Activated naive CD8-positive, alpha-beta T cell treated with anti-CD3 and anti-CD28 coated beads for 36 hours (primary cell): ENCODE measurements at regions not wholly inside any gene's neighbourhood (a gene's known extent, or its start where the extent isn't known, plus 50 kb on each side); places are given as distances from the start of the nearest gene placed in this dataset.

ENCODE experiments used
- DNase-seq: peaks from one replicate; pipeline ENCODE4 v3.0.0; 2021
- H3K27ac Mint-ChIP-seq: one replicate; pipeline ENCODE4 v1.8.0; 2022; ENCODE audit warnings: mild to moderate bottlenecking, moderate library complexity, mixed read lengths
- H3K27me3 Mint-ChIP-seq: one replicate; pipeline ENCODE4 v1.8.0; 2022; ENCODE audit warnings: mild to moderate bottlenecking, mixed read lengths
- H3K36me3 Mint-ChIP-seq: one replicate; pipeline ENCODE4 v1.8.0; 2021; ENCODE audit warnings: mild to moderate bottlenecking, mixed read lengths
- H3K4me1 Mint-ChIP-seq: one replicate; pipeline ENCODE4 v1.8.0; 2021; ENCODE audit warnings: mixed read lengths
- H3K4me3 Mint-ChIP-seq: one replicate; pipeline ENCODE4 v1.8.0; 2022; ENCODE audit warnings: mild to moderate bottlenecking, moderate library complexity, mixed read lengths
- H3K9me3 Mint-ChIP-seq: one replicate; pipeline ENCODE4 v1.8.0; 2022; ENCODE audit warnings: mixed read lengths

DNA sequence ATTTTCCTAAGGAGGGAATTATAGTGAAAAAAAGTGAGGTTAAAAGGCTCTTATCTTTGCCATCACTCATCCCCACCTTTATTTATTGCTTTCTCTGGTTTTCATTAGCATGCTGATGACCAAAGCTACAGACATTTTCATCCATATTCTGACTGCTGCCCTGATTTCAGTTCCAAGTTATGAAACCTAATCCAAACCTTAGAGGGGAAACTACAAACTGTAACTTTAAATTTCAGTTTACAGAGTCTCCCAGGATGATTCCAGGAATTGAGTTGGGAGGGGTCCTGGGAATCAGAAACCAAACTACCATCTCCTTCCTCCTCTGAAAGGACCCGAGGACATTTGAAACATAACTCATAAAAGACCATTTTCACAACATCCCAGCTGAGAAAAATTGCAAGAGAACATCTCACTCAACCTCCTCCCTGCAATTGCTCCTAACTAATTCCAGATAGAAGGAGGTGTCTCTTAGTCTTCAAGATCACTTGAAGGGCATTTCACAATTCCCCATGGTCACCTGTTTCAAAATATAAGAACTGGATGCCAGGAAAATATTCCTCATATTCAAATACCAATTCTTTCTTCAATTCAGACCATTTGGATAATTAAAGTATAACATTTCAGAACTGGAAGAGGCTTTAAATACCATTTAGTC is 520.6 kb downstream of the TNS1 start:
- Mint-ChIP-seq H3K9me3 (no peaks in the 10 kb centered on the region), H3K36me3 (no peaks in the 10 kb centered on the region), H3K4me1 (no peaks in the 10 kb centered on the region), H3K4me3 (no peak overlapping the region), H3K27ac (no peak overlapping the region), H3K27me3 (no peaks in the 10 kb centered on the region)
- DNase-seq, result no peak

DNA sequence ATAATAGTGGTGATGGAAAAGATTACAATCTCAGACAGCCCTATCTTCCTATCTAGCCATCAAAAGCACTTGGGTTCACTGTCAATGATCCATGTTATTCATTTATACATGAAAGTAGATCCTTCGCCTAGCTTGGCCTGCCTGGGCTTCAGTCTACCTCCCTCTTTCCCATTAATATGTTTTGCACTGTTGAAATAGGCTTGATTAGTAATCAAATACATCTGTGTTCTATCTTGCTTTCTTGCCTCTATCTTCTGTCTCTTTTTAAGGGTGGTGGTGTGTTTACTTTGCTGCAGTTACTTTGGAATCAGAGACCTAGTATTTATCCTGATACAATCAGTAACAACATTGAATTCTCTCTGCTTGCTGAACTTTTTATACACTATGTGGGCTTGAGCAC is 521.2 kb downstream of the TNS1 start:
- no peaks in the 10 kb centered on the region for H3K36me3 Mint-ChIP-seq
- no peak overlapping the region for H3K27ac Mint-ChIP-seq
- H3K27me3 Mint-ChIP-seq, result no peaks in the 10 kb centered on the region
- no peaks in the 10 kb centered on the region for H3K4me1 Mint-ChIP-seq
- no peak for DNase-seq
- no peaks in the 10 kb centered on the region for H3K9me3 Mint-ChIP-seq
- no peak overlapping the region for H3K4me3 Mint-ChIP-seq

DNA sequence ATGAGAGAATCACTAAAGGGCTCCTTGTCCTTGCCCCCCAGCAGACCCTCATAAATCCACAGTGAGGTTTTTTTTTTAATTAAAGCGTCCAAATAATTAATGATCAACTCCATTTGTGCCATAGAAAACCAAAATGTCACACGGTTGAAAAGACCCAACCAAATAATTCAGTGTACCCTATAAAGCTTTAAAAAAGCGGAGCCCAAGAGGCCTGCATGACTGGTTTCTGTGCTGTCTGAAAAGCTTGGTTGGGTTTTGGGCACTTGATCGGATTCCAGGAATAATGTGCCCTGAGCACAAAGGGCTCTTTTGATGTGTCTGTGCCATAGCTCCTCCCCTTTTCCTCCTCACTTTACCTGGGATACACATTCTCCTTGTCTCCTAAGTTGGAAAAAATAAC is 523.2 kb downstream of the TNS1 start:
- Mint-ChIP-seq H3K9me3 (no peaks in the 10 kb centered on the region), H3K4me1 (no peaks in the 10 kb centered on the region), H3K4me3 (no peak overlapping the region), H3K36me3 (no peaks in the 10 kb centered on the region), H3K27ac (no peak overlapping the region), H3K27me3 (no peaks in the 10 kb centered on the region)
- DNase-seq, result no peak

DNA sequence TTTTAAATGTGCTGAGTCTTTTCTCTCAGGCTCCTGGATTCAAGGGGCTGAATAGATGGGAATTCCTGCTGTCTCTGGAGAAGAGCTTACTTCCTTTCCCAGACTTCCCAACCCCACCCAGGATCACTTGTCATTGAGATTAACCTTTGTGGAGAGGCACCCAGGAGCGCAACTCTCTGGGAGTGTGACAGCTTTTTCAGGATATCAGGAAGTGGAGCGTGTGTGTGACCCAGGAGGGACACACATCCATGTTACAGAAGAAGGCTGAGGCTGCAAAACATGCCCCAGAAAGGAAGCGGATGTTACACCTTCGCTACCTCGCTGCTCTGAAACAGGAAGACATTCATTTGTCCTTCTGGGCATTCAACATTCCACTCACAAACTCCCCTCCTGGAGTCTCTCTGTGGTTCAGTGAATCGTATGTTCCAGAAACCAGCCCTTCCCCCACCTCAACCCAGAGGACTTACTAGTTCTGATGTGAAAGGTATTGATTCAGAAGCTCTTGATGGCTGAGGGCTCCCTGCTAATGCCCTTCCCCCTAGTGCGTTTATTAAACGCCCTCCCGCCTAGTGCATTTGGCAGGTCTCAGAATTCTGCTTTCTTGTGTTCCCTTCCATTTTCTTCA is 523.9 kb downstream of the TNS1 start:
- Mint-ChIP-seq H3K27ac (no peak overlapping the region), H3K4me1 (no peaks in the 10 kb centered on the region), H3K4me3 (no peak overlapping the region), H3K9me3 (no peaks in the 10 kb centered on the region), H3K27me3 (no peaks in the 10 kb centered on the region), H3K36me3 (no peaks in the 10 kb centered on the region)
- DNase-seq, result no peak

DNA sequence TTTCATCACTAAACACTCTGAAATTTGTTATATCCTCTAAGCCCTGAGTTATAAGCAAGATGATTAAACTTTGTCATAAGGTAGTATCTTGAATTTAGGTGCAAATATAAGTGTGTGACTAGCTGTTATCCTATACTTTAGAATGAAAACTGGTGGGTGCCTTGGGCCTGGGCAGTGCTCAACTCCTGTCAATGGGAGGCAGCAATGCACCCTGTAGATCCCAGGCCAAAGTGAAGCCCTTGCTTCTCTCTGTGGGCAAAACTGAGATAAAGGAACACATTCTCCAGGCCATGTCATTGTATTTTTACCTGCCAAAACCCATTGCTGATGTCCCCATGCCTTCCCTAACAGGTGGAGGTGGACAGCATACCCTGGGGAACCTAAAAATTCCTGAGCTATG is 525.2 kb downstream of the TNS1 start:
- H3K27ac Mint-ChIP-seq, result no peak overlapping the region

DNA sequence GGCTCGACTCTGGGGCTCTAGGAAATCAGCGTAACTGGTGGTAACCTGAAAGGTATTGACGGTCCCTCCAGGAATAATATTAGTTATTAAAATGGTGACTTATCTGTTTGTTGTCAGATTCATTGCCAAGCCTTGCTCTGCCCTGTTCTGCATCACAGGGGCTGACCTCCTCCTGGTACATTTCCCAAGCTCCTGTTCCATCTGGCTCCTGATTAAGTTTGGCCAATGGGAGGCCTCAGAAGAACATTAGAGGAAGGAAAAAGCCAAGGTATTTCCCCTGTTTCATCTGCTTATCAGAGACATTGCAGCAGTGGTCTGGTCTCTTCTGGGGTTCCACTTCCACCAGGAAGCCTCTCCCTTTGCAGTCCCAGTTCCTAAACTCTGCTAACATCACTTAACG is 527.0 kb downstream of the TNS1 start:
- Mint-ChIP-seq H3K36me3 (peaks cover 5% of the 10 kb centered on the region), H3K4me3 (no peak overlapping the region), H3K27me3 (no peaks in the 10 kb centered on the region), H3K27ac (no peak overlapping the region), H3K4me1 (no peaks in the 10 kb centered on the region), H3K9me3 (no peaks in the 10 kb centered on the region)
- no peak for DNase-seq

More for the DNA sequence above, 525.2 kb downstream of the TNS1 start:
- peaks cover 5% of the 10 kb centered on the region for H3K36me3 Mint-ChIP-seq
- no peaks in the 10 kb centered on the region for H3K27me3 Mint-ChIP-seq
- no peak for DNase-seq
- no peaks in the 10 kb centered on the region for H3K4me1 Mint-ChIP-seq
- H3K4me3 Mint-ChIP-seq, result no peak overlapping the region
- H3K9me3 Mint-ChIP-seq, result no peaks in the 10 kb centered on the region

DNA sequence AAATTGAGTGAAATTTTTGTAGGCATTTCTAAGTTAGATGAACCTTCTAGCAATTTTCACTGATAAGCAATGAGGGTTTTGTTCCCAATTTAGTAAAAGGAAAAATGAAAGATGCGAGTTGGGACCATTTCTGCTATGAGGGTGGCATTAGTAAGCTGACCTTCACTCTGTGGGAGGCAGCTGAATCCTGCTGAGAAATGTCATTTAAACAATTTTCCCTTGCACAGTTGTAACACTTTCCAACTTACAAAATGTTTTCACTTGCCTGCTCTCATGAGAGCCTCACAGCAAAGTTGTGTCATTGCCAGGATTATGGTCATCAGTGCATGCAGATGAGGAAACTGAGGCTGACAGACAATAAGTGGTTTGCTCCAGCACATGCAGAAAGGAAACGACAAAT is 527.7 kb downstream of the TNS1 start:
- Mint-ChIP-seq H3K4me3 (no peak overlapping the region), H3K9me3 (no peaks in the 10 kb centered on the region), H3K27me3 (no peaks in the 10 kb centered on the region)

DNA sequence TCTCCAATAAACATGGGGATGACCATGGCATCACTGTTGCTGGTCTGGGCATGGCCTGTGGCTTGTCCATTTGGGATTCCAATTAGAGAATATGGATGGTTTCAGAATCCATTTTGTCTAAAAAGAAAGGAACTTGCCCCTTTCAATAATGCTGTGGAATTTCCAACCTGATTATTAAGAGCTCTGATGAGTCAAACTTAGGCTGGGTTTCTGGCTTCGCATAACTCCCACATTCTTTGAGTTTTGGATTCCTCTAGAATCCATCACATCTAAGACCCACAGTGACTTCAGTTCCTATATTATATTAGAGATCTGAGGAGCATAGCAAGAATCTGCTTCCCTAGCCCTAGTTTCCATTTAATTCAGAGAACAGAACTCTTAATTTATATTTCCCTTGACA is 531.5 kb downstream of the TNS1 start:
- Mint-ChIP-seq H3K27me3 (no peaks in the 10 kb centered on the region), H3K4me3 (no peak overlapping the region), H3K9me3 (no peaks in the 10 kb centered on the region), H3K27ac (no peak overlapping the region), H3K4me1 (no peaks in the 10 kb centered on the region), H3K36me3 (peaks cover 7% of the 10 kb centered on the region)
- DNase-seq, result no peak

More for the DNA sequence above, 527.7 kb downstream of the TNS1 start:
- no peak for DNase-seq
- Mint-ChIP-seq H3K4me1 (no peaks in the 10 kb centered on the region), H3K27ac (no peak overlapping the region), H3K36me3 (peaks cover 5% of the 10 kb centered on the region)

DNA sequence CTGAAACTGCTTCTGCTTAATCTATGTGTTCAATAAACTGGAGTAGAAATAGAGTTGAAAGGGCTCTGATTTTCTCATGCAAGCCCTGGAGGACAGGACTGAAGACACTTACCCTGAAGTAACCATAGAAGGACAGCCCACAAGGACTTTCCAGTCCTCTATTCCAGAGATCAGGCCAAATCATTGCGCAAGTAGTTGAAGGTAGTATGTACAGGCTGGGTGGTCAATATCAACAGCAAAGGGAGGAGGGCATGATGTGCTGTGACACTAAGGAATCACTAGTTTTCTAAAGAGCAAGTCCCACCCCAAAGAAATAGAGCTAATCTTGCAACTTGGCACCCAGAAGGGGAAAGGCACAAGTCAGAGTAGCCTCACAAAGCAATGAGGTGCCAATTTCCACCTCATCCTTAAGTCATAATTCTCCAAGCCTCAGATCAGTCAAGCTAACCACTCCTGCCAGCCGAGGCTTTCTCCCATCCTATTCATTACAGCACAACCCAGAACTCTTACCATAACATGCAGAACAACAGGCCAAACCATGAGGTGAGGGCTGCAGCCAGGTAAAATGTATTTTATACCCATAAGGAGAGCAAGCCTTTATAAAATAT is 533.5 kb downstream of the TNS1 start:
- Mint-ChIP-seq H3K36me3 (peaks cover 9% of the 10 kb centered on the region), H3K4me3 (no peak overlapping the region), H3K27ac (no peak overlapping the region), H3K4me1 (no peaks in the 10 kb centered on the region), H3K27me3 (no peaks in the 10 kb centered on the region), H3K9me3 (no peaks in the 10 kb centered on the region)
- DNase-seq, result no peak

DNA sequence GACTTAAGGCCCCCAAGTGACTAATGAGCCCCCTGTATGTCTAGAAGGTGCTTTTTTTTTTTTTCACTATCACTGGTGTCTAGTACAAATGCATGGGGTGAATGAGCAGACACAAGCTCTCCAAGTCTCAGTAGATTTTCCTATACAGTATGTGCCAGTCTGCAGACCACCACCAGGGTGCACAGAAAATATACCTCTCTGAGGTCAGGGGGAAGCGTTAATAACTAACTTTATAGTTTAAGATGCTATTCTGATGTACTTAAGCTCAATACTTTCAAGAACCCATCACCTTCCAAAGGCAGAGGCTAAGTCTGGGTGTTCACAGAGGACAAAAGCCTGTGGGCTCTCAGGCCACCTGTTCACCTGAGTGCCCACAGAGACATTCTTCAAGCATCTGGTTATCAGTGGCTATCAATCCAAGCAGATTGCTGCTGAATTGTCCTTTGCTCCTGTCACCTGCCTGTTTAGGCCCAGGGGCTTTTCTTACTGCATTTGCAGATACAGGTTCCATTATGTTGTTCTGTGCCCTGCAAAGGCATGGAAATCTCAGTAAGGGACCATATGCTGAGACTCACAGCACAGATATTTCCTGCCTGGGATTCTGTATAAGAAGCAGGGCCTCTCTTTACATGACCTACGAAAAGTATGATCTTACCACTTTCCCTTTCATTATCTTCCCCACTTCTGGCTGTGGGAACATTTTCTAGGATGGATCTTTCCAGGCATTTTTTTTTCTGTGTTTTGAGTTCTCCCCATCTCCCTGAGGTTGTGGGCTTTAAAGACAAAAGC is 534.6 kb downstream of the TNS1 start:
- H3K27ac Mint-ChIP-seq, result no peak overlapping the region
- peaks cover 9% of the 10 kb centered on the region for H3K36me3 Mint-ChIP-seq

DNA sequence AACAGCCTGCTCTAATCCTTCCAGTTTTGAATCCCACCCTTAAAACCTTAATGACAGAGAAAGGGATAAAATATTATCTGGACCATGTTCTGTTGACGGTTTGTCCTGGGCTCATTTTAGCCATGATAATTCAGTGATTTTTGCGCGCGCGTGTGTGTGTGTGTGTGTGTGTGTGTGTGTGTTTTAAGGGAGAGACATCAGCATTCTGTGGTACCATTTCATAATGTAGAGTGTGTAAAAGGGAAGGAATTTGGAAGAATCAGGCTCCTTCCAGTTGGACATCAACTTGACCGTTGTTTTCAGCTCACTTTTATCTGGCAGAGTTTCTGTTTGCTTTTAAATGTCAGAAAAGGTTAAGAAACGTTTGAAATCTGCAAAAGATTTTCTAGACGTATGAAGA is 535.5 kb downstream of the TNS1 start:
- Mint-ChIP-seq H3K4me3 (no peak overlapping the region), H3K4me1 (no peaks in the 10 kb centered on the region), H3K36me3 (peaks cover 4% of the 10 kb centered on the region), H3K27me3 (no peaks in the 10 kb centered on the region), H3K27ac (no peak overlapping the region), H3K9me3 (no peaks in the 10 kb centered on the region)
- no peak for DNase-seq

More for the DNA sequence above, 534.6 kb downstream of the TNS1 start:
- Mint-ChIP-seq H3K9me3 (no peaks in the 10 kb centered on the region), H3K27me3 (no peaks in the 10 kb centered on the region), H3K4me1 (no peaks in the 10 kb centered on the region), H3K4me3 (no peak overlapping the region)
- DNase-seq, result no peak

DNA sequence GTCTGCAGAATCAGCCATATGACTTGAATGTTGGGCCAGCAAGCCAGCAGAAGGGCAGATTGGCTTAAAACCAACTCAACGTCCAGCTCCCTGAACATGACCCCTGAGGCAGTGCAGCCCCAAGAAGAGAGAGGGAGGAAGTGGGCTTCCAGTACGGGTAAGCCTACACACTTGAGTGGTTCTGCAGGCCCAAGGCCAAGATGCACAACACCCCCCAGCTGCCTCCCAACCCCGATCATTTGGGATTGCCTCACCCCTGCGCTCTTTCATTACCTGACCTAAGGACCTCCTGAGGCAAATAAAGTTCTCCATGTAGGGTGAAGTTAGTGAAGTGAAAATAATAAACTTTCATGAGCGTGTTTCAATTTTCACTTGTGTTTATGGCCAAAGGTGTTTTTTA is 536.0 kb downstream of the TNS1 start:
- H3K27me3 Mint-ChIP-seq, result no peaks in the 10 kb centered on the region
- no peak overlapping the region for H3K27ac Mint-ChIP-seq
- H3K9me3 Mint-ChIP-seq, result no peaks in the 10 kb centered on the region
- H3K4me3 Mint-ChIP-seq, result no peak overlapping the region
- H3K36me3 Mint-ChIP-seq, result peaks cover 4% of the 10 kb centered on the region
- DNase-seq, result no peak
- no peaks in the 10 kb centered on the region for H3K4me1 Mint-ChIP-seq

DNA sequence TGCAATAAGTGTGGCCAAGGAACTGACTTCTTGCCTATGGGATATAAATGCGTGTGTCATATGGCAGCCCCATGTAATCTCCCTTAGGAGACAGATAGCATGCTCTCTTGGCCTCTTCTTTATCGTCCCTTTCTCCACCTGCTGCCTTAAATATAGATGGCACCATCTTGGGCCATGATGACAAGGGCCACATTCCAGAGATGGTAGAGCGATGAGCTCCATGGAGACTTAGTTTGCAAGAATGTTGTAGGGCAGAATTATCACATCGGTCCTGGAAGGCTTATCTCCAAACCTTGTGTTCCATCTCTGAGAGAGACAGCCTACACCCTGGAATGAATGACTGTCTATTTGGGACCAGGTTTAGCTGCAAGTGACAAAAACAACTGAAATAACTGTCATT is 536.7 kb downstream of the TNS1 start:
- H3K27ac Mint-ChIP-seq, result no peak overlapping the region

DNA sequence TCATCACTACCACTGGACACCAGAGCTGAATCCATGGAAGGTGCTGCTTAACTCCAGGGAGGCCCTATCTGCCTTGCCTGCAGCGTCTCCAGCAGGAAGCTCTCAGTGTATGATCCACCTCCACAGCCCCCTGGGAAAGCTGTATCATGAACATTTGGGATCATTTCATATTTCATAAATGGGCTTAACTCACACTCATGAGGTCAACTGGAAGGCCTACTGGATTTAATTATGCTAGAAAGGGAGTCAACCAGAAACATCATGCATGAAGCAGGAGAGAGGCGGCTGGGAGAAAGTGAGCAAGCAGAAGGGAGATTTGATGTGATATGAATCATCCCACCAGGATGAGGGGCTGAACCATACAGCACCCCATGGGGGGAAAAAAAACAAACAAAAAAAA is 537.7 kb downstream of the TNS1 start:
- Mint-ChIP-seq H3K27ac (no peak overlapping the region), H3K4me3 (no peak overlapping the region), H3K4me1 (no peaks in the 10 kb centered on the region), H3K36me3 (peaks cover 4% of the 10 kb centered on the region), H3K9me3 (no peaks in the 10 kb centered on the region), H3K27me3 (no peaks in the 10 kb centered on the region)
- DNase-seq, result no peak

More for the DNA sequence above, 536.7 kb downstream of the TNS1 start:
- H3K27me3 Mint-ChIP-seq, result no peaks in the 10 kb centered on the region
- H3K4me3 Mint-ChIP-seq, result no peak overlapping the region
- no peak for DNase-seq
- no peaks in the 10 kb centered on the region for H3K4me1 Mint-ChIP-seq
- H3K36me3 Mint-ChIP-seq, result peaks cover 4% of the 10 kb centered on the region
- H3K9me3 Mint-ChIP-seq, result no peaks in the 10 kb centered on the region

DNA sequence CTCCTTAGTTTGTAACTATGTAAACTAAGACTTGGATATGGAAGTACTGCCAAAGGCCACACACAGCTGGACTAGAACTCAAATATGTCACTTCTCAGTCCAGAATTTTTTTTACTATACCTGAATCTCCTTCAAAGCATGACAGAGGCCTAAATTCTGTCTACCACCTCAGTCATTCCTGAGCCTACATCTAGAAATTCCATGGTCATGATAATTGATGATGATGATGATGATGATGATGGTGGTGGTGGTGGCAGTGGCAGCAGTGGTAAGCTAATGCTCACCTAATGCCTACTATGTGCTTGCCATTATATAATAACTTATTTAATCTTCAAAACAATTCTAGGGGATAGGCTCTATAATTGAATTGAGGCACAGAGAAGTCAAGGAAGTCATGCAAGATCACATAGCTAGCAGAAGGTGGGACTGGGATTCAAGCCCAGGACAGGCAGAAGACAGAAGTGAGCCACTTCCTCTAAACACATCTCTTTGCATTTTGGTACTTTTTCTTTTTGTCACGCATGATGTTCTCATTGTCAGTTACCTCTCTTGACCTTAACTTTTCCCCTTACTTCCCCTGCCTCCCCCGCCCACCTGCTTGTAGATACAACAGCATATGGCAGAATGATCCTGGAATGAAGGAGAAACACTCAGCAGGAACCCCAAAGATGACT is 539.3 kb downstream of the TNS1 start:
- Mint-ChIP-seq H3K27me3 (no peaks in the 10 kb centered on the region), H3K4me3 (no peak overlapping the region), H3K27ac (no peak overlapping the region), H3K9me3 (no peaks in the 10 kb centered on the region), H3K36me3 (peaks cover 4% of the 10 kb centered on the region), H3K4me1 (no peaks in the 10 kb centered on the region)
- no peak for DNase-seq
